Transverse colon (tissue), 4 donors: ENCODE measurements at regions not wholly inside any gene's neighbourhood (a gene's known extent, or its start where the extent isn't known, plus 50 kb on each side); places are given as distances from the start of the nearest gene placed in this dataset.
"Not testable (repeated sequence)": the region's sequence is repeated elsewhere in the genome, so short reads cannot be mapped to it uniquely, and the experiment has no call there.

ENCODE experiments used
- DNase-seq: peaks from one replicate; pipeline ENCODE4 v3.0.0-alpha.2; 2019
- H3K27ac ChIP-seq, 4 donors: fragments of 200-600 bp; sonication (generic); 2 replicates each; pipeline ENCODE4 v1.5.1; 2016 to 2018; ENCODE audit warnings: inconsistent platforms in 4 of 4
- H3K27me3 ChIP-seq: fragments of 200-600 bp; sonication (generic); 2 replicates; pipeline ENCODE4 v1.5.1; 2017; ENCODE audit warnings: inconsistent platforms
- H3K36me3 ChIP-seq, 4 donors: fragments of 200-600 bp; sonication (generic); 2 replicates each; pipeline ENCODE4 v1.5.1; 2017 to 2019; ENCODE audit warnings: inconsistent platforms in 4 of 4
- H3K4me1 ChIP-seq, 4 donors: fragments of 200-600 bp; sonication (generic); 2 replicates each; pipeline ENCODE4 v1.5.1; 2017 to 2020; ENCODE audit warnings: inconsistent platforms in 4 of 4
- H3K4me3 ChIP-seq, 4 donors: fragments of 200-600 bp; sonication (generic); 1 replicate in 1 of 4; 2 replicates in 3 of 4; pipeline versions ENCODE4 v1.5.1 to v1.6.1; 2017 to 2019; ENCODE audit warnings: inconsistent platforms in 4 of 4
- H3K9me3 ChIP-seq, 2 donors: fragments of 200-600 bp; sonication (generic); 2 replicates each; pipeline ENCODE4 v1.5.1; 2017 to 2019; ENCODE audit warnings: inconsistent platforms in 2 of 2
- CTCF ChIP-seq, 5 experiments: fragments of 200-600 bp in 3 of 5; fragments of 450-650 bp in 2 of 5; sonication (generic) in 3 of 5; IDR thresholded peaks; 1 replicate in 2 of 5; 2 replicates in 3 of 5; pipeline ENCODE4 v1.5.1; 2016 to 2017; ENCODE audit warnings: antibody characterized with exemption in 5 of 5, inconsistent platforms in 3 of 5, mild to moderate bottlenecking in 2 of 5, moderate library complexity in 1 of 5
- EP300 ChIP-seq: sonication (generic); formaldehyde crosslinking; IDR thresholded peaks from one replicate; pipeline ENCODE4 v1.6.1; 2017; ENCODE audit warnings: antibody characterized with exemption, low read depth
- POLR2A ChIP-seq: fragments of 450-650 bp; IDR thresholded peaks from one replicate; pipeline ENCODE4 v1.6.1; 2016; ENCODE audit warnings: antibody characterized with exemption, mild to moderate bottlenecking, moderate library complexity
- POLR2AphosphoS5 ChIP-seq, 3 donors: sonication (generic); formaldehyde crosslinking; IDR thresholded peaks; one replicate each; pipeline ENCODE4 v1.6.1; 2016; ENCODE audit warnings: antibody characterized with exemption in 3 of 3
- WGBS, 2 donors: methylation state at CpG; one replicate each; pipeline ENCODE4 v1.1.5; 2018; ENCODE audit warnings: low coverage in 1 of 2; 5-methylcytosine and 5-hydroxymethylcytosine counted together
- in situ Hi-C, 4 donors: fragments of 200-750 bp; cut with MboI; loops; one replicate each; pipeline versions ENCODE4 v1.15.0 to v1.15.1; 2017; ENCODE audit warnings: low sequenced_read_pairs in 3 of 4, low pct_ligation_motif_present in 1 of 4, low pct_unique_long_range_greater_than_20kb in 1 of 4
- intact Hi-C: fragments of 100-400 bp; cut with DNase I; formaldehyde crosslinking; loops from one replicate; pipeline ENCODE4 v1.15.1; 2023; ENCODE audit warnings: low total_unique reads

DNA sequence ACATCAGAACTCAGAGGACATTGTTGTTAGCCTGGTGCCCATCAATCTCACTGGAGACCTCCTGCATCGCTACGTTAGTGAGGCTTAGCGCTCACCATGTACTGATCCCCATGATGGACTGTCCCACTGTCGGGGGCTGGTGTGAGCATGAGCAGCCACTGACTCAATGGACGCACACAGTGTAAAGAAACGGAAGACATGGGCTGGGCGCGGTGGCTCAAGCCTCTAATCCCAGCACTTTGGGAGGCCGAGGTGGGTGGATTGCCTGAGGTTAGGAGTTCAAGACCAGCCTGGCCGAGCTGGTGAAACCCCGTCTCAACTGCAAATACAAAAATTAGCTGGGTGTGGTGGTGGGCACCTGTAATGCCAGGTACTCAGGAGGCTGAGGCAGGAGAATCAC lies 112.9 kb downstream of the CRYBB2 start:
- TF ChIP-seq POLR2A (no peak), POLR2AphosphoS5 (IDR thresholded peaks at IDR 0.05) (no peak), EP300 (no peak), CTCF (IDR thresholded peaks at IDR 0.05) (no peak)
- no peaks in the 10 kb centered on the region for H3K27me3 ChIP-seq
- intact Hi-C loops (no loop called here), in situ Hi-C loops (no loop called here)
- DNase-seq, result no peak
- no peak overlapping the region for H3K4me3 ChIP-seq
- 91 to 100% methylated on average over 2 to 11 of the region's 11 CpGs for WGBS, 2 donors
- H3K4me1 ChIP-seq, result no peaks in the 10 kb centered on the region
- no peaks in the 10 kb centered on the region for H3K36me3 ChIP-seq
- H3K9me3 ChIP-seq, result peaks cover 0 to 1% of the 10 kb centered on the region in 2 donors
- H3K27ac ChIP-seq, result no peak overlapping the region

GRCh38 chr22:25334162-25334490 lies 114.7 kb downstream of the CRYBB2 start:
- no peak overlapping the region for H3K4me3 ChIP-seq
- H3K27ac ChIP-seq, result no peak overlapping the region
- no peaks in the 10 kb centered on the region for H3K36me3 ChIP-seq
- in situ Hi-C loops, result no loop called here
- intact Hi-C loops, result no loop called here
- peaks cover 3 to 7% of the 10 kb centered on the region in 2 donors for H3K9me3 ChIP-seq
- H3K4me1 ChIP-seq, result no peaks in the 10 kb centered on the region
- peak; percentile 64 for DNase-seq
- no peaks in the 10 kb centered on the region for H3K27me3 ChIP-seq
- WGBS, 2 donors, result 39 to 51% methylated on average over 5 to 9 of the region's 10 CpGs
- TF ChIP-seq POLR2AphosphoS5 (IDR thresholded peaks at IDR 0.05), result no peak
- TF ChIP-seq POLR2A, result no peak
- TF ChIP-seq CTCF (IDR thresholded peaks at IDR 0.05), result peak; percentile 29 to 45 (median 38)
- no peak for TF ChIP-seq EP300

DNA sequence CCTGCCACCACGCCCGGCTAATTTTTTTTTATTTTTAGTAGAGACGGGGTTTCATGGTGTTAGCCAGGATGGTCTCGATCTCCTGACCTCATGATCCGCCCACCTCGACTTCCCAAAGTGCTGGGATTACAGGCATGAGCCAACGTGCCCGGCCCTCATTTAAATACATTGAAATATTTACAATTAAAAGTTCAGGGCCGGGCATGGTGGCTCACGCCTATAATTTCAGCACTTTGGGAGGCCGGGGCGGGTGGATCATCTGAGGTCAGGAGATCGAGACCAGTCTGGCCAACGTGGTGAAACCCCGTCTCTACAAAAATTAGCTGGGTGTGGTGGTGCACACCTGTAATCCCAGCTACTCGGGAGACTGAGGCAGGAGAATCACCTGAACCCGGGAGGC lies 115.2 kb downstream of the CRYBB2 start:
- in situ Hi-C loops, result not testable (repeated sequence)

GRCh38 chr22:25335276-25335675 lies 115.8 kb downstream of the CRYBB2 start:
- H3K9me3 ChIP-seq, in situ Hi-C loops, H3K27ac ChIP-seq, H3K36me3 ChIP-seq, H3K4me1 ChIP-seq, DNase-seq, H3K27me3 ChIP-seq, H3K4me3 ChIP-seq, intact Hi-C loops: not testable (repeated sequence)
- WGBS, 2 donors, result 70 to 86% methylated on average over 3 to 4 of the region's 4 CpGs

More for the DNA sequence above, 115.2 kb downstream of the CRYBB2 start:
- H3K9me3 ChIP-seq, H3K4me1 ChIP-seq, intact Hi-C loops, DNase-seq, H3K27ac ChIP-seq, H3K27me3 ChIP-seq, H3K36me3 ChIP-seq, H3K4me3 ChIP-seq: not testable (repeated sequence)
- 82 to 100% methylated on average over 2 to 17 of the region's 17 CpGs for WGBS, 2 donors

GRCh38 chr22:25340536-25340935 lies 121.1 kb downstream of the CRYBB2 start:
- H3K27me3 ChIP-seq, H3K4me1 ChIP-seq, DNase-seq, H3K36me3 ChIP-seq, intact Hi-C loops, in situ Hi-C loops, H3K27ac ChIP-seq, H3K9me3 ChIP-seq, H3K4me3 ChIP-seq: not testable (repeated sequence)
- WGBS, 2 donors, result 93% methylated on average over 5 of the region's 5 CpGs; no CpG with 5 or more reads in 1 of the 2 donors

- 90% methylated on average over 10 of the region's 10 CpGs; no CpG with 5 or more reads in 1 of the 2 donors for WGBS, 2 donors
- H3K36me3 ChIP-seq, intact Hi-C loops, H3K4me3 ChIP-seq, DNase-seq, H3K9me3 ChIP-seq, in situ Hi-C loops, H3K27me3 ChIP-seq, H3K27ac ChIP-seq, H3K4me1 ChIP-seq: not testable (repeated sequence)
These were observed 124.9 kb downstream of the CRYBB2 start for GRCh38 chr22:25344366-25344765.
